GM21717 (cell line): ENCODE measurements at regions not wholly inside any gene's neighbourhood (a gene's known extent, or its start where the extent isn't known, plus 50 kb on each side); places are given as distances from the start of the nearest gene placed in this dataset.

Experiments
- ATAC-seq: cut with Tn5 transposase; IDR thresholded peaks from one replicate; pipeline ENCODE4 v1.9.1; 2021; ENCODE audit warnings: mild to moderate bottlenecking, moderate library complexity; ENCODE audit not compliant: unreplicated experiment

DNA sequence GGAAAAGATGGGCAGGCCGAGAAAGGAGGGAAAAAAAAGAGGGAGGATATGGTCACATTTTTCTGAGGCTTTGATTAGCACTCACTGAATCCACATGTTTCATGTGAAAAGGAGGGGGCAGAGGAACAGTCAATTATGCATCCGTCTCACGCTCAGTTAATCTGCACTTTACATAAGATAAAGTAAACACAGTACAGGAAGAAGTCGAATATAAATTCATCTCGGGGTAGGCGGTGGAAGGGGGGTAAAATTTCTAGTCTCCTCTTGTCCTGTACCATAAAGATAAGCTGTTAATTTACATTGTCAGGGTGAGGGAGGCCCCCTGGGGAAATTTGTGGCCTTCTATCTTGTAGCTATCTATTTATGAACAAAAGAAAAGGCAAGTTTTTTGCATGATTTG lies 73.1 kb upstream of the CES5A start:
- ATAC-seq, result no peak

- no peak for ATAC-seq
Measured at GRCh38 chr16:55947366-55947765, 72.2 kb upstream of the CES5A start.

DNA sequence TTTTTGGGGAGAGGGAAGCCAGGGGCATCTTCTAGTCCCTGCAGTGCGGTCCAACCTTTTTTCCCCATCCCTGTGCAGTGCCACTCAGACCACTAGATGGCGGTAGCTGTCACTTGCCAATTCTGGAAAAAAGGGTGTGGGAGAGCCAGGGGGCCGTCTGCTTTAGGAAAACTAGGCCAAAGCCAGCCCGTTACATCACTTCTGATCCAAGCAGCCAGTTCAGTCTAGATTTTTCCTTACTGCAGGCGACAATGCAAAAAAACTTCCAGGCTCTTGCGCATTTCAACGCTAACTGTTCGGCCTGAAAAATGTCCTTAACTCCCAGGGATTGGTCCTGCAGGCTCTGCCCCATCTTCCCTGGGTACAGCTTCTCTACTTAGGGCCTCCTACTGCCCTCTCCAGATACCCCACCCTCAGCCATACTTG lies 69.2 kb upstream of the CES5A start:
- ATAC-seq, result no peak

DNA sequence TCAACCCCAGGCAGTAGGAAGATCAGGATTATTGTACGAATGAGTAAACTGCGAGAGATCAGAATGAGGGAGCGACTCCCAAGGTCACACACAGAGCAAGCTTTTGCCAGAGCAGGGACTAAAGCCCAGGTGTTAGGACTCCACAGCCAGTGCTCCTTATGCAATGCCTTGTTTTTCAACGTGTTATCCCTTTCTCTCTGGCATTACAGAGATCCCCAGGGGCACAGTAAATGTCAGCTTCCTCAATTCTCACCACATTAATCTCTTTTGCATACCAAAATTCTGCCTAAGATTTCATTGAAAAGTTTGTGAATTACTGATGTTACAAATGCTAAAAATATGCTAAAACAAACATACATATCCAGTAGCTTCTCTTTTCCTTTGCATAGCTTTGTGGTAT lies 68.1 kb upstream of the CES5A start:
- no peak for ATAC-seq

DNA sequence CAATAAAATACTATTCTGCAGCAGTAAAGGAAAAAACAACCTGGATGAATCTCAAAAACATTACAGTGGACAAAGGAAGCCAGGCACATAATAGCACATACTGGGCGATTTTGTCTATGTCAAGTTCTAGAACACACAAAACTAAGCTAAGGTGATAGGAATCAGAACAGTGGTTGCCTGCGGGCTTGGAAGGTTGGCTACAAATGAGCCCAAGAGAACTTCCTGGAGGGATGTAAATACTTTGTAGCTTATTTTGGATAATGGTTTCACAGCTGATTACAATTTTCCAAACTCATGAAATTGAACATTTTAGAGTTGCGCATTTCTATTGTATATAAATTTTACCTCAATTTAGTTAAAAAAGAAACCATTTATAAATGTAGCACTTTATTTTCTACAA lies 67.6 kb upstream of the CES5A start:
- no peak for ATAC-seq

DNA sequence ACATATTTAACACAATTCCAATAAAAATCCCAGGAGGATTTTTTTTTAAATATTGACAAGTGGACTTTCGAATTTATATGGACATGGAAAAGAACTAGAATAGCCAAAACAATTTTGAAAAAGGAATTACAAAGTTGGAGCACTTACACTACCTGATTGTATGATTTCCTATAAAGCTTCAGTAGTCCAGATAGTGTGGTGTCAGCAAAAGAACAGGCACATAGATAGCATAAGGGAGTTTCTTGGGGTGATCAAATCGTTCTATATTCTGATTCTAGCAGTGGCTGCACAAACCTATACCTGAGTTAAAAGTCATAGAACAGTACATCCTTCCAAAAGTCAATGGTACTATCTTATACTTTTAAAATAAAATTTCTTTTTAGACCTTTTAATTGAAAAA lies 66.4 kb upstream of the CES5A start:
- no peak for ATAC-seq

DNA sequence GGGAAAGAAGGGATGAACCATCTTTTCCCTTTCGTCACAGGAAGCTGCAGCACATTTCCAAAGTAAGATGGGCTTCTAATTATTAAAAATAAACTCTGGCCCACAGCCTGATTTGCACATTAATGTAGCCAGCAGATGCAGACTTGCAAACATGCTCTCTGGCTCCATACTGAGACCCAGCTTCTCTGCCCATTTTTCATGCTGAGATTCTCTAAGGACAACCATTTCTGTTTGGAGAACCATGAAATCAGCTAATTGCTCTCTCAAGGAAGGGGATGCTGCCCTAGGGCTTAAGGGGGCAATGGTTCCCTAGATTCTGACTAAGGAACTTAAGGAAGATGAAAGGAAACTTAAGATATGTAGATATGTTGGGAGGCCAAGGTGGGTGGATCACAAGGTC lies 63.0 kb upstream of the CES5A start:
- ATAC-seq, result no peak

GRCh38 chr16:55933038-55933437 lies 57.9 kb upstream of the CES5A start:
- ATAC-seq, result no peak

- ATAC-seq, result no peak
Measured at GRCh38 chr16:55930036-55930435, 54.9 kb upstream of the CES5A start.

DNA sequence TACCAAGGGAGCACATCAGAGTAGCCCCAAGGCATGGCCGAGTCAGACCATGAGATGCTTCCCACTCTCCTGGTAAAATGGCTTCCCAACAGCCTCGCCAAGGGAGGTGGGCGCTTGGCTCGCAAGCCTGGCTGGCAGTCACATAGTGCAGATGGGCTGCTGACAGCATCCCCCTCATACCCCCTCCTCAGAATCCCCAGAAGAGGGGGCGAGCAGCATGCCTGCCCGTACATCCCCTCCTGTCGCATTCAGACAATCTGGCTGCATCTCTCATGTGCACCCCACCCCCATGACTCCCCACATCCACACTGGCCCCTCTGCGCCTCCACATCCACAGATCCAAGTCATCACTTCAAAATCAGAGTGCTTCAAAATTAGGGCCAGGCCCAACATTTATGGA lies 54.0 kb upstream of the CES5A start:
- no peak for ATAC-seq

- ATAC-seq, result no peak
Measured at GRCh38 chr16:55925242-55925641, 50.1 kb upstream of the CES5A start.
